ENCODE measurements at regions not wholly inside any gene's neighbourhood (a gene's known extent, or its start where the extent isn't known, plus 50 kb on each side); places are given as distances from the start of the nearest gene placed in this dataset.

DNA sequence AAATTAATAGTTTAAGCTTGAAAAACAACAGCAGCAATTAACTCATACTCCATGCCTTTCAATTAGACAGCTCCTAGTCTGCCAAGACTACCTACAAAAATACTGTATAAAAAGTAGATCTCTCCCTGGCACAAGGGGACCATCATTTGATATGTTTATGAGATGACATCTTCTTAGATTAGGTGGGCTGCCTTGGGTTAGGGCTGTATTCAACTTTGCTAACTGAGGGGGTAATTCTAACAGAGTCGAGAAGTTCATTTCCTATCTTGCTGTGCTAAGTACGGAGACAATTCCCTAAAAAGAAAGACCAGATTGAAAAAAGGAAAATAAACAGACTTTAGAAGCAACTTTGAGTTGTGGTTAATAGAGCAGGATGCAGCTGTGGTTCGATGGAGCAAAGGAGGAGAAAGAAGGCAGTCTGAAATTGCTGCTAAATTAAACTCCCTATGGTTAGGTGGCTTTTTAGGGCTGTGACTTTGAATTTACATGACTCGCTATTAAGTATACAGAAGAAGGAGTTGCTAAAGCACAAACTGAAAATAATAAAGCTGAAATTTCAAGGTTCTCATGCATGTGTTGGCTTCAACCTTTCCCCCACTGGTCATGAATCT is 75.4 kb downstream of the CDC7 start:
- no peak for DNase-seq (ENCODE audit: low read depth in 4 of 4, low spot score in 1 of 4)

DNA sequence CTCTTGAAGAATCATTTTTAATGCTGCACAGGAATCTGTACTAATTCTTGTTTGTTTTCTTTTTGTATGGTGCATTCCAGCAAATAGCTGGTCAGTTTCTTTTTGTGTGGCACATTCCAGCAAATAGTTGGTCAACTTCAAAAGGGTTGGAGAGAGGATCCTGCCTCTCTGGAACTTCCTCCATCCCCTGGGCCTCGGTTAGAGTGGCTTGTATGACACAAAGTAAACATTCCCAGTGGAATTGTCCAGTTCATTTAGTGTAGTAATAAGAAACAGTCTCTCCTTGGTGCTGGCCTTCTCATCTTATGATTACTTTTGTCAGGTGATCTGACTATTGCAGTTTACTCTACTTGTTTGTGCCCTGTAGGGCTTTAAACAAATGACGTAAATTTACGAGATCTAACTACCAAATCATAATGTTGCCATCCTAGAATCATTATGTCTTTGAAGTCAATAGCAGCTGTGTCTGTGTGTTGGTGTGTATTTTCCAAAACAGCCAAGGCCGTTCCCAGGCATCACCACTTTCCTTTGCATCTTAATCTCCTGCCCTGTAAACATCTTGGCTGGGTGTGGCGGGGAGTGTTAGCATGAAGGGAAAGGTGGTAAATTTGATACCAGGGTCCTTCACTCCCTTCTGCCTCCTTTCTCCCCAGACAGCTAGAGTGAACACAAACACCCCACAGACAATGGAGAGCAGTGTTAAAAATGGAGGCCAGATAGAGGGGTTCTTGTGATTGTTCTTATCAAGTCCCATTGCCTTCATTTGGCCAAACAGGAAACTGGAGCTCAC is 77.9 kb downstream of the CDC7 start:
- DNase-seq (ENCODE audit: low read depth in 4 of 4, low spot score in 1 of 4): no peak

DNA sequence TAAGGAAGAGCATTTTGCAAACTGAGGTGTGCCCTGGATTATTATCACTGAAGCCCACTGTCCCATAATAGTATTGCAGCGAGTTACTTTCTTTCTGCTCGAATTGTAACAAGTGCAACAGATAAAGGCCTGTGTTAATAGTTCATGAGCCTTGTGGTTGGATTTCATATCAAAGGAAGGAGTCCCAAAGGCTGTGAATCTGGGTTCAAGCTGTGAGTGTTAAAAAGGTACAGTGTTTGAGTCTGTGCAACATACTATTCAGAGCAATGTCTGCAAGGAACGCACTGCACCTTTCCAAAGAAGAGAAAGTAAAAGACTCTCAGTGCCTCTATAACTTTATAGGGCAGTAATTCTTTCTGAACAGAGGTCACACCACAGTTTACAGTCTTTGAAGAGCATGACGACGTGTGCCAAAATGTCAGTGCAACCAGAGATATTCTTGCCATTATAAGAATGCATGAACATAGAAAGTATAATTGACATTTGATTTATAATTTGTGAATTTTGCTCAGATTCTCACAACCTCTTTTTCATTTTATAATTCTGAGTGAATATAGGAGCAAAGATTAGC is 79.1 kb downstream of the CDC7 start:
- DNase-seq (ENCODE audit: low read depth in 4 of 4, low spot score in 1 of 4): no peak

DNA sequence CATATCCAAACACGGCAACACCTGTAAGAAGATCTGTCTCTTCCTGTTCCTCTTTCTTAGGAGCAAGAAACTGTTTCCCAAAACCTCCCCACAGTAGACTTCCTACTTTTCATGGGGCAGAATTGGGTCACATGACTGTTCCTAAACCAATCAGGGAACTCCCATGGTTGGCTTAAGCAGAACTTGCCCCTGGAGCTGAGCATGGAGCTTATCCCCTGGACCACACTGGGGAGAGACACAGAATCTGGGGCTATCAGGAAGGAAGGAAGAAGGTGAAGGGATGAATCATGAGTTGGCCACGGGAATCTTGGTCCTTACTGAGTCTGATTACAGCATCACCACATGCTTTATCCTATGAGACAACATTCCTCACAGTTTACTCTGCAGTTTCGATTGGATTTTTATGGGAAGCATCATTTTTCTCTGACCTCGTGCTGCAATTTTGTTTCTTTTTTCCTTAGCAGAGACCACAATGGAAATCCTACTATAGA is 81.8 kb downstream of the CDC7 start:
- no peak for DNase-seq (ENCODE audit: low read depth in 4 of 4, low spot score in 1 of 4)

- DNase-seq (ENCODE audit: low read depth in 4 of 4, low spot score in 1 of 4): no peak
These were observed 82.7 kb downstream of the CDC7 start for GRCh38 chr1:91583326-91583755.

- no peak for DNase-seq (ENCODE audit: low read depth in 4 of 4, low spot score in 1 of 4)
These were observed 83.7 kb downstream of the CDC7 start for GRCh38 chr1:91584309-91584708.

- no peak for DNase-seq (ENCODE audit: low read depth in 4 of 4, low spot score in 1 of 4)
These were observed 84.2 kb downstream of the CDC7 start for GRCh38 chr1:91584878-91585277.

- DNase-seq (ENCODE audit: low read depth in 4 of 4, low spot score in 1 of 4): no peak
These were observed 84.9 kb downstream of the CDC7 start for GRCh38 chr1:91585502-91585901.

GRCh38 chr1:91585982-91586381 is 85.3 kb downstream of the CDC7 start:
- no peak for DNase-seq (ENCODE audit: low read depth in 4 of 4, low spot score in 1 of 4)

- no peak for DNase-seq (ENCODE audit: low read depth in 4 of 4, low spot score in 1 of 4)
These were observed 88.8 kb downstream of the CDC7 start for GRCh38 chr1:91589437-91589836.

- DNase-seq (ENCODE audit: low read depth in 4 of 4, low spot score in 1 of 4): no peak
These were observed 90.7 kb downstream of the CDC7 start for GRCh38 chr1:91591175-91591974.

DNA sequence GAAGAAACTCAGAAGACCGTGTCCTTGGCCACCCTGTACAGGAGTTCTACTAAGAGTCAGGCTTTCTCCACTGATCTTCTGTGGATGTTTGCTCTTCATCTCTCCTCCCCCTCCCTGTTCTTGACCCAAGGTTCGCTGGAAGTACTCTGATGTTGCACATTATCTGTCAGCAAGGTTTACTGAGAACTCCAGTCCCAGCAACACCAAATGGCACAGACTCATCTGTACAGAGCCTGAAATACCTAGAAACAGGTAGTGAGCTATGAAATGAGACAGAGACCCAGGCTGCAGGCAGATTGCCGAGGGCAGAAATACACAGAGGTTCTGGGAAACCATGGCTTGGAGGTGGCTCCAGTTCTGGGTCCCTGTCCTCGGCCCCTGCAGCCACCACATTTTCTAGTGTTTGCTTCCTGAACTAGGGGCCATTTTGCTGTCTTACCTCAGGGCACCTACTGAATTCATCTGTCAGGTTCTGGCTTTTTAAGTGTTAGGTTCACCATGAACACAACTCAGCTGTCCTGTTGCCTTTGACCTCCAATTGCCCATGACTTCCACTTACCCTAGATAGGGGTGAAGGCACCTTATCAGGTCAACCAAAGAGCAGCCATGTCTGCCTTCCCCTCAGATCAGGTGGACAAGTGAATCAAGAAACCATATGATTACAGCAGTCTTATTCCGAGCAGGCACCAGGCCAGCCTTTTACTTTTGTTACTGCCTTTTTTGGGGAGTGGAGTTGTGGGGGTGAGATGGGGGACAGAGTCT is 92.2 kb downstream of the CDC7 start:
- no peak for DNase-seq (ENCODE audit: low read depth in 4 of 4, low spot score in 1 of 4)

DNA sequence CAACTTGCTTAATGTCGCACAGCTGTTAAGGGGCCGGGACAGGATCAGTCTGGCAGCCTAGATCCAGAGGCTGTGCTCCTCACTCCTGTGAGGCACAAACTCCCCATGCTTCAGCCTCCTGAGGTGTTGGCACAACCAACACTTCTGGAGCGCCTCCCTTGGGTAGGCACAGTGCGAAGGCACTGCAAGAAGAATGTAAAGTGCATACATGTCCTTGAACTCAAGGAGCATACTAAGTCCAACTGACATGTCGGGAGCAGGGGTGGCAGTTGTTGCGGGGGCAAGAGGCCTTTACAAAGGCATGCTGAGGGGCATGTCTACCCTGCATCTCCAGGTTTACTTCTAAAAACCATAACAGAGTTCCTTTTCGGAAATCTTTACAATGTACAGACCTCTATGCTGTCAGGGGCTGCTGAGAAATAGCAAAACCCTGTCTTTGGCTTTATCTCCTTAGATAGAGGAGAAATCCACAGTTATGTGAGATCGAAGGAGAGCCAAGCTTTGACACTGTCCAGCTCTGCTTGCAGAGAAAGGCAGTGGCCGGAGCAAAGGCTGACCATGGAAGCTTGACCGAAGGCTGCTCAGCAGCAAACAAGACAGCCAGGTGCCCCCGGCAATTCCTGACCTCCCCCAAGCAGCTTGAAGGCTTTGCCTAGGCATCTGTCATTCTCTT is 93.9 kb downstream of the CDC7 start:
- DNase-seq (ENCODE audit: low read depth in 4 of 4, low spot score in 1 of 4): no peak

- no peak for DNase-seq (ENCODE audit: low read depth in 4 of 4, low spot score in 1 of 4)
These were observed 95.8 kb downstream of the CDC7 start for GRCh38 chr1:91596474-91596873.

GRCh38 chr1:91597215-91597614 is 96.6 kb downstream of the CDC7 start:
- no peak for DNase-seq (ENCODE audit: low read depth in 4 of 4, low spot score in 1 of 4)

DNA sequence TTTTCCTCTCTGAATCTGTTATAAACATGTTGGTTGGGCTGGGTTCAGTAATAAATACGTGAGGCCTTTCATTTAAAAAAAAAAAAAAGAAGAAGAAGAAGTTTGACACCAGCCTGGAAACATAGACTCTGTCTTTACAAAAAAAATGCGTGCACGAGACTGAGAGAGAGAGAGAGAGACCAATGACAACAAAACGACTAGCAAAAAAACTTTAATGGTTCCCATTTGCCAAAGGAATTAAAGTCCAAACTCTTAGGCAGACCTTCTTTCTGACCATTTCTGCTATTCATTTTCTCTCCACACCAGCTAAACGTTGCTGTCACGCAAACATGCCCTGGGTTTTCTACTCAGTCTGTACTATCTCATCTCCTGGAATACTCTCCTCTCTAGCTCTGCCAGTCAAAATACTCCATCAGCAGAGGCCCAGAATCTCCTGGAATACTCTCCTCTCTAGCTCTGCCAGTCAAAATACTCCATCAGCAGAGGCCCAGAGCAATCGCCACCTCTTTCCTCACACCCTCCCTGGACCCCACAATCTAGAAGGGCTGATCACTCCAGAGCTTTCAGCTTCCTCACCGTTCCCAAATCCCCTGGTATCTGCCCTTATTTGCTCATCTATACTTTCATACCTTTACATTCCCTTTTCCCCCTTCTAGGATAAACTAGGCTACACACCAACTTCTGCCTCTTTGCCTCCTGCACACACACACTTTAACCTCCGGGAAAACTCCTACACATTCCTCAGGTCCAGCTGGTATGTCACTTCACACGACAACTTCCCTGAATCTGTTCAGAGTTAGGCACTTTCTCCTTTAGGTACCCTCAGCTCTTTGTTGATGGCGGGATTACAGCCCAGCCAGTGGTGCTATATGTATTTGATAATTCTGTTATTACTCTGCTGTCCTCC is 100.0 kb downstream of the CDC7 start:
- DNase-seq (ENCODE audit: low read depth in 4 of 4, low spot score in 1 of 4): no peak

GRCh38 chr1:91601554-91602376 is 101.1 kb downstream of the CDC7 start:
- DNase-seq (ENCODE audit: low read depth in 4 of 4, low spot score in 1 of 4): no peak

- DNase-seq (ENCODE audit: low read depth in 4 of 4, low spot score in 1 of 4): peak in 1 of 4 experiments; percentile 19
These were observed 102.8 kb downstream of the CDC7 start for GRCh38 chr1:91603409-91603808.

Data from stimulated activated CD4-positive, alpha-beta T cell treated with anti-CD3 and anti-CD28 coated beads, Interleukin-1b, Interleukin-23, amount 100 ng/mL, for 24 hours (primary cell).